ENCODE measurements at regions not wholly inside any gene's neighbourhood (a gene's known extent, or its start where the extent isn't known, plus 50 kb on each side); places are given as distances from the start of the nearest gene placed in this dataset.

DNA sequence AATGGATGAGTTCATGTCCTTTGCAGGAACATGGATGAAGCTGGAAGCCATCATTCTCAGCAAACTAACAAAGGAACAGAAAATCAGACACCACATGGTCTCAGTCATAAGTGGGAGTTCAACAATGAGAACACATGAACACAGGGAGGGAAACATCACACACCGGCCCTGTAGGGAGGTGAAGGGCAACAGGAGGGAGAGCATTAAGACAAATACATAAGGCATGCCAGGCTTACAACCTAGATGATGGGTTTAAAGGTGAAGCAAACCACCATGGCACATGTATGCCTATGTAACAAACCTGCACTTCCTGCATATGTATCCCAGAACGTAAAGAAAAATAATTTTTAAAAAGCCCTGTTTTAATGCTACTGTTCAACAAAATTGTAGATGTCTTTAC is 914.2 kb upstream of the ATXN7L3B start:
- H3K4me1 ChIP-seq, result no peaks in the 10 kb centered on the region
- intact Hi-C loops (cut with DNase I; ENCODE audit: low total_unique reads), result no loop called here
- DNase-seq, result no peak
- no peaks in the 10 kb centered on the region for H3K27me3 ChIP-seq
- TF ChIP-seq POLR2AphosphoS5 (IDR thresholded peaks at IDR 0.05) (no peak), CTCF (IDR thresholded peaks at IDR 0.05) (no peak), EP300 (IDR thresholded peaks at IDR 0.05) (no peak), POLR2A (IDR thresholded peaks at IDR 0.05) (no peak)
- no peaks in the 10 kb centered on the region for H3K36me3 ChIP-seq
- H3K27ac ChIP-seq, result no peak overlapping the region
- 88 to 93% (median 90%) methylated on average over 2 of the region's 2 CpGs for WGBS, 5 donors
- no peak overlapping the region for H3K4me3 ChIP-seq
- no peaks in the 10 kb centered on the region for H3K9me3 ChIP-seq

- no peak overlapping the region for H3K27ac ChIP-seq
- TF ChIP-seq POLR2AphosphoS5 (IDR thresholded peaks at IDR 0.05), result no peak
- no peak for TF ChIP-seq EP300 (IDR thresholded peaks at IDR 0.05)
- TF ChIP-seq CTCF (IDR thresholded peaks at IDR 0.05), result no peak
- TF ChIP-seq POLR2A (IDR thresholded peaks at IDR 0.05), result no peak
- intact Hi-C loops (cut with DNase I; ENCODE audit: low total_unique reads), result no loop called here
- H3K9me3 ChIP-seq, result no peaks in the 10 kb centered on the region
- no peak overlapping the region for H3K4me3 ChIP-seq
- no peak for DNase-seq
- H3K4me1 ChIP-seq, result no peaks in the 10 kb centered on the region
- H3K27me3 ChIP-seq, result no peaks in the 10 kb centered on the region
- H3K36me3 ChIP-seq, result no peaks in the 10 kb centered on the region
Measured at GRCh38 chr12:73625226-73625625, 912.4 kb upstream of the ATXN7L3B start.

- H3K27me3 ChIP-seq, result no peaks in the 10 kb centered on the region
- WGBS, 5 donors, result 66 to 76% (median 72%) methylated on average over 5 of the region's 5 CpGs
- intact Hi-C loops (cut with DNase I; ENCODE audit: low total_unique reads), result no loop called here
- H3K27ac ChIP-seq, result no peak overlapping the region
- no peak for DNase-seq
- TF ChIP-seq EP300 (IDR thresholded peaks at IDR 0.05), result no peak
- no peak for TF ChIP-seq CTCF (IDR thresholded peaks at IDR 0.05)
- TF ChIP-seq POLR2A (IDR thresholded peaks at IDR 0.05), result no peak
- no peak for TF ChIP-seq POLR2AphosphoS5 (IDR thresholded peaks at IDR 0.05)
- no peaks in the 10 kb centered on the region for H3K9me3 ChIP-seq
- H3K4me3 ChIP-seq, result no peak overlapping the region
- H3K4me1 ChIP-seq, result no peaks in the 10 kb centered on the region
- H3K36me3 ChIP-seq, result no peaks in the 10 kb centered on the region
Measured at GRCh38 chr12:73629171-73629570, 908.5 kb upstream of the ATXN7L3B start.

- Histone ChIP-seq H3K9me3 (no peaks in the 10 kb centered on the region), H3K4me3 (no peak overlapping the region), H3K27ac (no peak overlapping the region), H3K27me3 (no peaks in the 10 kb centered on the region), H3K4me1 (no peaks in the 10 kb centered on the region), H3K36me3 (no peaks in the 10 kb centered on the region)
- intact Hi-C loops (cut with DNase I; ENCODE audit: low total_unique reads), result no loop called here
- no peak for TF ChIP-seq CTCF (IDR thresholded peaks at IDR 0.05)
- TF ChIP-seq POLR2AphosphoS5 (IDR thresholded peaks at IDR 0.05), result no peak
- TF ChIP-seq POLR2A (IDR thresholded peaks at IDR 0.05), result no peak
- TF ChIP-seq EP300 (IDR thresholded peaks at IDR 0.05), result no peak
- 32 to 46% (median 43%) methylated on average over 4 of the region's 4 CpGs for WGBS, 5 donors
- no peak for DNase-seq
Measured at GRCh38 chr12:73629893-73630831, 907.5 kb upstream of the ATXN7L3B start.
